CD14-positive monocyte (primary cell): ENCODE measurements at regions not wholly inside any gene's neighbourhood (a gene's known extent, or its start where the extent isn't known, plus 50 kb on each side); places are given as distances from the start of the nearest gene placed in this dataset.

ENCODE experiments used
- DNase-seq, 3 donors: peaks; one replicate each; pipeline ENCODE4 v3.0.0-alpha.2; 2011 to 2022
- H2AFZ ChIP-seq: 2 replicates; pipeline ENCODE4 v1.6.0; 2012; ENCODE audit warnings: mild to moderate bottlenecking, low read depth, low read length, inconsistent platforms; ENCODE audit not compliant: insufficient read depth, poor library complexity, severe bottlenecking
- H3K27ac ChIP-seq, 2 donors: 1 replicate in 1 of 2; 2 replicates in 1 of 2; pipeline ENCODE4 v1.5.1; 2012 to 2013; ENCODE audit warnings: low read length in 2 of 2, control low read depth in 1 of 2, inconsistent platforms in 1 of 2, low read depth in 1 of 2, mild to moderate bottlenecking in 1 of 2
- H3K27me3 ChIP-seq, 2 donors: one replicate each; pipeline versions ENCODE4 v1.6.0 to v1.6.1; 2011 to 2013; ENCODE audit warnings: low read length in 2 of 2; ENCODE audit not compliant: control insufficient read depth in 2 of 2, insufficient read depth in 2 of 2
- H3K36me3 ChIP-seq, 2 donors: replicated peaks in 1 of 2; 1 replicate in 1 of 2; 2 replicates in 1 of 2; pipeline versions ENCODE4 v1.5.1 to v1.6.1; 2012 to 2013; ENCODE audit warnings: low read length in 2 of 2, control low read depth in 1 of 2, inconsistent platforms in 1 of 2, mild to moderate bottlenecking in 1 of 2; ENCODE audit not compliant: insufficient read depth in 2 of 2, control insufficient read depth in 1 of 2
- H3K4me1 ChIP-seq, 2 donors: 1 replicate in 1 of 2; 2 replicates in 1 of 2; pipeline versions ENCODE4 v1.5.1 to v1.6.1; 2012 to 2013; ENCODE audit warnings: low read length in 2 of 2, control low read depth in 1 of 2, inconsistent platforms in 1 of 2, mild to moderate bottlenecking in 1 of 2, moderate library complexity in 1 of 2; ENCODE audit not compliant: insufficient read depth in 2 of 2, control insufficient read depth in 1 of 2
- H3K4me2 ChIP-seq: replicated peaks from 2 replicates; pipeline ENCODE3; 2012; ENCODE audit warnings: low read length, moderate library complexity, mild to moderate bottlenecking; ENCODE audit not compliant: poor library complexity, severe bottlenecking; ENCODE audit errors: extremely low read depth
- H3K4me3 ChIP-seq, 3 experiments: fragments of 200-600 bp in 1 of 3; sonication (generic) in 1 of 3; replicated peaks in 1 of 3; 1 replicate in 2 of 3; 2 replicates in 1 of 3; pipeline ENCODE4 v1.5.1; 2011 to 2013; ENCODE audit warnings: low read length in 3 of 3, mild to moderate bottlenecking in 3 of 3, control low read depth in 2 of 3, low read depth in 2 of 3, inconsistent platforms in 1 of 3, moderate library complexity in 1 of 3
- H3K79me2 ChIP-seq: 2 replicates; pipeline ENCODE4 v1.6.0; 2012; ENCODE audit warnings: mild to moderate bottlenecking, control low read depth, inconsistent platforms, low read length, moderate library complexity; ENCODE audit not compliant: insufficient read depth
- H3K9ac ChIP-seq: 2 replicates; pipeline ENCODE4 v1.6.0; 2017; ENCODE audit warnings: low read length, mild to moderate bottlenecking; ENCODE audit not compliant: insufficient read depth, poor library complexity, severe bottlenecking
- H3K9me3 ChIP-seq, 2 donors: replicated peaks in 1 of 2; 1 replicate in 1 of 2; 2 replicates in 1 of 2; pipeline versions ENCODE4 v1.5.1 to v1.6.1; 2012 to 2013; ENCODE audit warnings: low read length in 2 of 2, control low read depth in 1 of 2; ENCODE audit not compliant: control insufficient read depth in 1 of 2, insufficient read depth in 1 of 2
- H4K20me1 ChIP-seq: 2 replicates; pipeline ENCODE4 v1.6.0; 2012; ENCODE audit warnings: mild to moderate bottlenecking, low read length, control low read depth, moderate library complexity; ENCODE audit not compliant: insufficient read depth
- H3K27ac Mint-ChIP-seq, 7 donors: one replicate each; pipeline ENCODE4 v1.8.0; 2020; ENCODE audit warnings: mild to moderate bottlenecking in 7 of 7, mixed read lengths in 7 of 7, moderate library complexity in 6 of 7, inconsistent platforms in 2 of 7
- H3K27me3 Mint-ChIP-seq, 3 donors: one replicate each; pipeline ENCODE4 v1.8.0; 2021 to 2022; ENCODE audit warnings: low read depth in 3 of 3, mild to moderate bottlenecking in 3 of 3, mixed read lengths in 3 of 3, moderate library complexity in 3 of 3, inconsistent platforms in 1 of 3
- H3K36me3 Mint-ChIP-seq, 2 donors: one replicate each; pipeline ENCODE4 v1.8.0; 2020; ENCODE audit warnings: mixed read lengths in 2 of 2, inconsistent platforms in 1 of 2, mild to moderate bottlenecking in 1 of 2
- H3K4me1 Mint-ChIP-seq: one replicate; pipeline ENCODE4 v1.8.0; 2020; ENCODE audit warnings: mild to moderate bottlenecking, mixed read lengths
- H3K4me3 Mint-ChIP-seq, 2 donors: one replicate each; pipeline ENCODE4 v1.8.0; 2020; ENCODE audit warnings: mild to moderate bottlenecking in 2 of 2, mixed read lengths in 2 of 2, moderate library complexity in 1 of 2
- H3K9me3 Mint-ChIP-seq, 7 donors: one replicate each; pipeline ENCODE4 v1.8.0; 2020 to 2022; ENCODE audit warnings: mixed read lengths in 7 of 7, mild to moderate bottlenecking in 6 of 7, moderate library complexity in 6 of 7, inconsistent platforms in 2 of 7
- CTCF ChIP-seq: fragments of 200-600 bp; IDR thresholded peaks from one replicate; pipeline ENCODE4 v1.8.0; 2022; ENCODE audit warnings: antibody characterized with exemption, mild to moderate bottlenecking
- WGBS: methylation state at CpG from one replicate; pipeline ENCODE4 v1.1.5; 2013; ENCODE audit warnings: missing lambda C conversion rate; ENCODE audit not compliant: insufficient coverage; 5-methylcytosine and 5-hydroxymethylcytosine counted together
- intact Hi-C, 2 donors: fragments of 100-400 bp; cut with micrococcal nuclease; formaldehyde crosslinking; loops; one replicate each; pipeline versions ENCODE4 v1.15.0 to v1.15.1; 2023

- no peak for TF ChIP-seq CTCF
- Mint-ChIP-seq H3K9me3 (peaks cover 0 to 3% (median 0%) of the 10 kb centered on the region in 7 donors), H3K27me3 (peaks cover 1 to 12% (median 2%) of the 10 kb centered on the region in 3 donors), H3K4me3 (peak overlapping the region in 1 of 2 donors; percentile 64), H3K4me1 (peaks cover 36% of the 10 kb centered on the region), H3K36me3 (no peaks in the 10 kb centered on the region), H3K27ac (peak overlapping the region; percentile 88 to 97 (median 95))
- Histone ChIP-seq H3K27ac (peak overlapping the region; percentile 69 to 84), H3K4me1 (peaks cover 33 to 40% of the 10 kb centered on the region in 2 donors), H3K9me3 (no peaks in the 10 kb centered on the region), H3K27me3 (no peaks in the 10 kb centered on the region), H4K20me1 (no peaks in the 10 kb centered on the region), H3K4me2 (peak overlapping the region; percentile 25), H3K9ac (no peak overlapping the region), H2AFZ (no peak overlapping the region), H3K36me3 (no peaks in the 10 kb centered on the region), H3K79me2 (no peaks in the 10 kb centered on the region), H3K4me3 (peak overlapping the region in 1 of 3 experiments; percentile 54)
- DNase-seq = peak; percentile 37 to 68 (median 64)
- intact Hi-C loops = loop anchor here in 1 of 2 donors (5.0 kb wide), 1 partner anchor 155 kb away; no protein-coding TSS in a partner anchor
- 100% methylated on average over 1 of the region's 6 CpGs for WGBS
Observed at GRCh38 chr18:23077493-23078256, 57.6 kb upstream of the CABLES1 start.

- no peaks in the 10 kb centered on the region for H3K36me3 ChIP-seq
- DNase-seq = no peak
- no peaks in the 10 kb centered on the region for H3K27me3 ChIP-seq
- Mint-ChIP-seq H3K27me3 (peaks cover 5 to 18% (median 10%) of the 10 kb centered on the region in 3 donors), H3K9me3 (peaks cover 0 to 2% (median 0%) of the 10 kb centered on the region in 7 donors), H3K36me3 (no peaks in the 10 kb centered on the region), H3K27ac (peak overlapping the region in 1 of 7 donors; percentile 2), H3K4me1 (peaks cover 3% of the 10 kb centered on the region), H3K4me3 (no peak overlapping the region)
- H3K79me2 ChIP-seq = no peaks in the 10 kb centered on the region
- no peak overlapping the region for H3K4me2 ChIP-seq
- no peaks in the 10 kb centered on the region for H4K20me1 ChIP-seq
- no peaks in the 10 kb centered on the region for H3K9me3 ChIP-seq
- TF ChIP-seq CTCF = no peak
- no peak overlapping the region for H3K4me3 ChIP-seq
- H3K9ac ChIP-seq = no peak overlapping the region
- intact Hi-C loops = no loop called here
- 93% methylated on average over 3 of the region's 5 CpGs for WGBS
- H2AFZ ChIP-seq = no peak overlapping the region
- H3K4me1 ChIP-seq = peaks cover under 1 to 1% of the 10 kb centered on the region in 2 donors
- H3K27ac ChIP-seq = no peak overlapping the region
Observed at GRCh38 chr18:23085066-23085465, 50.2 kb upstream of the CABLES1 start.
